H1 (cell line): ENCODE measurements at regions not wholly inside any gene's neighbourhood (a gene's known extent, or its start where the extent isn't known, plus 50 kb on each side); places are given as distances from the start of the nearest gene placed in this dataset.

Experiments used
- CTCF ChIA-PET: fragments of 300-600 bp; sonication (Branson Sonifier 250); formaldehyde crosslinking; loops from one replicate; lab custom pipeline; 2021; ENCODE audit not compliant: partially characterized antibody; lab: Charles Lee
- POLR2A ChIA-PET: fragments of 300-600 bp; sonication (Branson Sonifier 250); formaldehyde crosslinking; loops from one replicate; lab custom pipeline; 2021; ENCODE audit warnings: inconsistent platforms; ENCODE audit not compliant: partially characterized antibody; lab: Charles Lee
- DNase-seq, 2 experiments: peaks; one replicate each; pipeline versions ENCODE4 v3.0.0 to v3.0.0-alpha.2; 2010 to 2022; ENCODE audit warnings: low spot score in 2 of 2, low read depth in 1 of 2, mixed read lengths in 1 of 2
- FAIRE-seq: peaks from 2 replicates; lab custom pipeline; 2011; peaks lifted over from hg19 to GRCh38; lab: Jason Lieb, UNC
- H2AFZ ChIP-seq: 2 replicates; pipeline ENCODE4 v1.8.1; 2012; ENCODE audit warnings: low read length, inconsistent platforms
- H2AK5ac ChIP-seq: 2 replicates; pipeline ENCODE4 v1.6.1; 2013; ENCODE audit warnings: low read depth, low read length
- H2BK120ac ChIP-seq: replicated peaks from 2 replicates; pipeline ENCODE3; 2013; ENCODE audit warnings: low read depth, low read length, inconsistent platforms
- H2BK12ac ChIP-seq: 2 replicates; pipeline ENCODE4 v1.6.1; 2013; ENCODE audit warnings: low read depth, low read length
- H2BK15ac ChIP-seq: 2 replicates; pipeline ENCODE4 v1.6.1; 2013; ENCODE audit warnings: low read length
- H2BK20ac ChIP-seq: 2 replicates; pipeline ENCODE4 v1.6.1; 2013; ENCODE audit warnings: low read length
- H2BK5ac ChIP-seq: 2 replicates; pipeline ENCODE4 v1.6.1; 2013; ENCODE audit warnings: low read depth, low read length
- H3K14ac ChIP-seq: 2 replicates; pipeline ENCODE4 v1.6.1; 2013; ENCODE audit warnings: inconsistent platforms; ENCODE audit not compliant: insufficient read length
- H3K18ac ChIP-seq: 2 replicates; pipeline ENCODE4 v1.6.1; 2013; ENCODE audit warnings: low read length; ENCODE audit errors: extremely low read depth
- H3K23ac ChIP-seq: 2 replicates; pipeline ENCODE4 v1.6.1; 2013; ENCODE audit warnings: inconsistent platforms; ENCODE audit not compliant: insufficient read length
- H3K23me2 ChIP-seq: 2 replicates; pipeline ENCODE4 v1.6.1; 2013; ENCODE audit warnings: low read depth, low read length
- H3K27ac ChIP-seq: 2 replicates; pipeline ENCODE4 v1.6.1; 2011; ENCODE audit warnings: low read depth, low read length, inconsistent platforms
- H3K27me3 ChIP-seq, 4 experiments: replicated peaks in 1 of 4; 1 replicate in 1 of 4; 2 replicates in 3 of 4; pipeline versions ENCODE4 v1.6.1 to v1.8.1; 2011 to 2013; ENCODE audit warnings: low read length in 3 of 4, mild to moderate bottlenecking in 3 of 4, inconsistent platforms in 2 of 4, mixed read lengths in 2 of 4, moderate library complexity in 1 of 4; ENCODE audit not compliant: control insufficient read depth in 3 of 4, insufficient read depth in 3 of 4; ENCODE audit errors: extremely low read depth in 1 of 4
- H3K36me3 ChIP-seq, 4 experiments: 2 replicates each; pipeline versions ENCODE4 v1.6.1 to v1.8.1; 2011 to 2013; ENCODE audit warnings: mild to moderate bottlenecking in 4 of 4, low read length in 3 of 4, moderate library complexity in 2 of 4, control low read depth in 1 of 4, inconsistent platforms in 1 of 4; ENCODE audit not compliant: insufficient read depth in 4 of 4, control insufficient read depth in 2 of 4
- H3K4ac ChIP-seq: replicated peaks from 2 replicates; pipeline ENCODE3; 2013; ENCODE audit warnings: low read length, low read depth, mixed read lengths, inconsistent platforms; ENCODE audit not compliant: insufficient read length
- H3K4me1 ChIP-seq, 4 experiments: replicated peaks in 1 of 4; 1 replicate in 1 of 4; 2 replicates in 3 of 4; pipeline versions ENCODE4 v1.6.1 to v1.8.1; 2011 to 2013; ENCODE audit warnings: low read length in 3 of 4, inconsistent platforms in 2 of 4, mixed read lengths in 1 of 4; ENCODE audit not compliant: insufficient read depth in 4 of 4, control insufficient read depth in 3 of 4
- H3K4me2 ChIP-seq, 2 experiments: 2 replicates each; pipeline versions ENCODE4 v1.6.1 to v1.8.1; 2011 to 2013; ENCODE audit warnings: low read depth in 2 of 2, low read length in 2 of 2, control low read depth in 1 of 2, inconsistent platforms in 1 of 2, mild to moderate bottlenecking in 1 of 2; ENCODE audit not compliant: insufficient read depth in 1 of 2
- H3K4me3 ChIP-seq, 4 experiments: fragments of 200-600, 300-600 bp in 1 of 4; sonication (generic), shearing (Covaris generic), sonication (Bioruptor Twin) in 1 of 4; 2 replicates each; pipeline versions ENCODE4 v1.5.1 to v1.8.1; 2011 to 2016; ENCODE audit warnings: low read length in 4 of 4, low read depth in 3 of 4, control low read depth in 2 of 4, inconsistent platforms in 2 of 4, mild to moderate bottlenecking in 2 of 4, mixed read lengths in 1 of 4, moderate library complexity in 1 of 4; ENCODE audit not compliant: insufficient read depth in 2 of 4; ENCODE audit errors: extremely low read depth in 1 of 4
- H3K56ac ChIP-seq: replicated peaks from 2 replicates; pipeline ENCODE3; 2013; ENCODE audit warnings: low read depth, mild to moderate bottlenecking, mixed read lengths, low read length, inconsistent platforms; ENCODE audit not compliant: insufficient read length
- H3K79me1 ChIP-seq: 2 replicates; pipeline ENCODE4 v1.6.1; 2013; ENCODE audit warnings: low read depth, low read length, control low read depth
- H3K79me2 ChIP-seq, 2 experiments: 2 replicates each; pipeline versions ENCODE4 v1.6.1 to v1.8.1; 2012 to 2013; ENCODE audit warnings: low read length in 2 of 2, mild to moderate bottlenecking in 2 of 2, inconsistent platforms in 1 of 2; ENCODE audit not compliant: insufficient read depth in 2 of 2, control insufficient read depth in 1 of 2
- H3K9ac ChIP-seq, 4 experiments: replicated peaks in 1 of 4; 1 replicate in 1 of 4; 2 replicates in 3 of 4; pipeline versions ENCODE4 v1.6.1 to v1.8.1; 2011 to 2013; ENCODE audit warnings: low read depth in 3 of 4, low read length in 3 of 4, control low read depth in 2 of 4, mild to moderate bottlenecking in 2 of 4, moderate library complexity in 2 of 4, inconsistent platforms in 1 of 4; ENCODE audit errors: extremely low read depth in 1 of 4
- H3K9me3 ChIP-seq, 2 experiments: 2 replicates each; pipeline versions ENCODE4 v1.6.1 to v1.8.1; 2012 to 2013; ENCODE audit warnings: mild to moderate bottlenecking in 2 of 2, moderate library complexity in 2 of 2, control low read depth in 1 of 2, inconsistent platforms in 1 of 2, low read depth in 1 of 2, low read length in 1 of 2, mixed read lengths in 1 of 2; ENCODE audit not compliant: insufficient read depth in 2 of 2
- H4K20me1 ChIP-seq, 2 experiments: replicated peaks in 1 of 2; 2 replicates each; pipeline versions ENCODE3 to v1.8.1; 2011 to 2013; ENCODE audit warnings: inconsistent platforms in 2 of 2, low read length in 2 of 2, mild to moderate bottlenecking in 1 of 2; ENCODE audit not compliant: insufficient read depth in 2 of 2, control insufficient read depth in 1 of 2
- H4K5ac ChIP-seq: 2 replicates; pipeline ENCODE4 v1.6.1; 2013; ENCODE audit warnings: low read length, low read depth, mixed read lengths, inconsistent platforms; ENCODE audit not compliant: insufficient read length
- H4K8ac ChIP-seq: 2 replicates; pipeline ENCODE4 v1.8.0; 2013; ENCODE audit warnings: mild to moderate bottlenecking, moderate library complexity, low read length, inconsistent platforms; ENCODE audit not compliant: insufficient read depth; ENCODE audit errors: extremely low read depth
- H4K91ac ChIP-seq: replicated peaks from 2 replicates; pipeline ENCODE3; 2013; ENCODE audit warnings: low read length, mixed read lengths, inconsistent platforms; ENCODE audit not compliant: insufficient read length
- ATF2 ChIP-seq: IDR thresholded peaks from 2 replicates; pipeline ENCODE4 v1.6.1; 2012; ENCODE audit warnings: low read length, inconsistent platforms
- ATF3 ChIP-seq: IDR thresholded peaks from 2 replicates; pipeline ENCODE4 v1.6.1; 2011; ENCODE audit warnings: low read depth, mild to moderate bottlenecking, low read length; ENCODE audit not compliant: insufficient read depth
- BACH1 ChIP-seq: IDR thresholded peaks from 2 replicates; pipeline ENCODE4 v1.6.1; 2012; ENCODE audit warnings: low read length, improper control_type of control experiment
- CHD2 ChIP-seq: IDR thresholded peaks from 2 replicates; pipeline ENCODE4 v1.6.1; 2012; ENCODE audit warnings: low read length, improper control_type of control experiment
- GABPA ChIP-seq: IDR thresholded peaks from 2 replicates; pipeline ENCODE4 v1.6.1; 2011; ENCODE audit warnings: mild to moderate bottlenecking, low read length, moderate library complexity, borderline replicate concordance; ENCODE audit not compliant: insufficient read depth
- HDAC2 ChIP-seq, 2 experiments: fragments of 300-600 bp in 1 of 2; sonication (generic) in 1 of 2; IDR thresholded peaks; 2 replicates each; pipeline ENCODE4 v1.6.1; 2011 to 2012; ENCODE audit warnings: low read depth in 2 of 2, low read length in 2 of 2, mild to moderate bottlenecking in 2 of 2, moderate library complexity in 2 of 2, borderline replicate concordance in 1 of 2, inconsistent platforms in 1 of 2
- KDM5A ChIP-seq: fragments of 200-600 bp; IDR thresholded peaks from 2 replicates; pipeline ENCODE4 v1.7.1; 2012; ENCODE audit warnings: mild to moderate bottlenecking, low read length, inconsistent platforms, mixed read lengths
- POU5F1 ChIP-seq: IDR thresholded peaks from 2 replicates; pipeline ENCODE4 v1.6.1; 2011; ENCODE audit warnings: low read depth, mild to moderate bottlenecking, low read length, moderate library complexity
- RFX5 ChIP-seq: IDR thresholded peaks from 2 replicates; pipeline ENCODE4 v1.6.1; 2011; ENCODE audit warnings: low read depth, low read length, improper control_type of control experiment, borderline replicate concordance
- RNF2 ChIP-seq: fragments of 200-900, 300-1000 bp; sonication (generic); IDR thresholded peaks from 2 replicates; pipeline ENCODE4 v1.7.1; 2016; ENCODE audit warnings: borderline replicate concordance, low read depth, mild to moderate bottlenecking, antibody characterized with exemption, low read length; ENCODE audit not compliant: poor library complexity, severe bottlenecking; ENCODE audit errors: missing control alignments
- SUZ12 ChIP-seq: fragments of 200-600 bp; sonication (generic); IDR thresholded peaks from 2 replicates; pipeline ENCODE4 v1.6.1; 2012; ENCODE audit warnings: mild to moderate bottlenecking, inconsistent platforms, low read length, moderate library complexity, mixed read lengths
- TAF7 ChIP-seq: optimal IDR thresholded peaks from 2 replicates; pipeline ENCODE3; 2011; ENCODE audit warnings: low read depth, mild to moderate bottlenecking, inconsistent platforms, low read length, moderate library complexity, borderline replicate concordance
- WGBS, 2 experiments: shearing (Covaris generic) in 1 of 2; methylation state at CpG; one replicate each; pipeline versions ENCODE4 v1.1.6 to v1.1.7; 2013 to 2015; ENCODE audit warnings: low lambda C conversion rate in 2 of 2, mixed read lengths in 2 of 2, inconsistent platforms in 1 of 2, low coverage in 1 of 2, missing lambda C conversion rate in 1 of 2; ENCODE audit not compliant: insufficient replicate concordance in 2 of 2, insufficient coverage in 1 of 2, insufficient read length in 1 of 2; ENCODE audit errors: extremely low coverage in 1 of 2, missing lambda C conversion rate in 1 of 2; 5-methylcytosine and 5-hydroxymethylcytosine counted together

GRCh38 chr1:114257554-114257953 is 103.9 kb upstream of the SYT6 start:
- Histone ChIP-seq H2AK5ac (no peak overlapping the region), H2BK12ac (no peak overlapping the region), H3K4me3 (no peak overlapping the region), H2BK20ac (no peak overlapping the region), H4K20me1 (no peaks in the 10 kb centered on the region), H2BK5ac (no peak overlapping the region), H4K8ac (no peak overlapping the region), H3K27me3 (peaks cover 0 to 3% (median 0%) of the 10 kb centered on the region in 4 experiments; a peak in 1 of 7 replicates), H3K9ac (no peak overlapping the region), H2BK15ac (no peak overlapping the region), H3K79me2 (no peaks in the 10 kb centered on the region), H3K14ac (no peak overlapping the region), H3K23ac (no peak overlapping the region), H3K9me3 (peaks cover 0 to 2% of the 10 kb centered on the region in 2 experiments; a peak in 2 of 4 replicates), H3K4ac (no peak overlapping the region), H3K23me2 (no peaks in the 10 kb centered on the region), H3K27ac (no peak overlapping the region), H2BK120ac (no peak overlapping the region), H3K18ac (no peak overlapping the region), H3K4me1 (no peaks in the 10 kb centered on the region), H3K4me2 (no peak overlapping the region), H4K5ac (no peak overlapping the region), H4K91ac (no peak overlapping the region), H3K56ac (no peak overlapping the region), H3K79me1 (no peaks in the 10 kb centered on the region), H3K36me3 (no peaks in the 10 kb centered on the region), H2AFZ (no peak overlapping the region)
- FAIRE-seq, result no peak
- ChIA-PET POLR2A (no interaction called here), CTCF (no interaction called here)
- DNase-seq, result no peak
- 57% methylated on average over 1 of the region's 1 CpG; no CpG with 5 or more reads in 1 of the 2 experiments for WGBS, 2 experiments
- no peak for TF ChIP-seq GABPA
- TF ChIP-seq ATF2, result no peak
- no peak for TF ChIP-seq SUZ12
- no peak for TF ChIP-seq RNF2
- no peak for TF ChIP-seq HDAC2 (IDR thresholded peaks at IDR 0.05; ENCODE audit: borderline replicate concordance in 1 of 2, low read depth in 2 of 2, low read length in 2 of 2)
- no peak for TF ChIP-seq POU5F1
- TF ChIP-seq BACH1, result no peak
- no peak for TF ChIP-seq CHD2
- TF ChIP-seq KDM5A, result no peak
- TF ChIP-seq ATF3, result no peak
- no peak for TF ChIP-seq RFX5
- TF ChIP-seq TAF7, result no peak
